NCI-H2196 treated with DMSO at 0.1 percent for 48 hours (cell line): ENCODE measurements at regions not wholly inside any gene's neighbourhood (a gene's known extent, or its start where the extent isn't known, plus 50 kb on each side); places are given as distances from the start of the nearest gene placed in this dataset.

Source experiments
- DNase-seq: peaks from one replicate; lab custom pipeline; 2025; ENCODE audit not compliant: unreplicated experiment; lab: John Stamatoyannopoulos, UW

- no peak for DNase-seq
Observed at GRCh38 chr16:85288869-85289660, 176.8 kb upstream of the CIBAR2 start.

- no peak for DNase-seq
Observed at GRCh38 chr16:85289760-85290625, 177.7 kb upstream of the CIBAR2 start.

GRCh38 chr16:85290626-85291301 is 178.5 kb upstream of the CIBAR2 start:
- no peak for DNase-seq

GRCh38 chr16:85291302-85292148 is 179.3 kb upstream of the CIBAR2 start:
- no peak for DNase-seq

GRCh38 chr16:85293458-85293857 is 181.2 kb upstream of the CIBAR2 start:
- DNase-seq = no peak

- no peak for DNase-seq
Observed at GRCh38 chr16:85293904-85294642, 181.8 kb upstream of the CIBAR2 start.

- no peak for DNase-seq
Observed at GRCh38 chr16:85294810-85295508, 182.7 kb upstream of the CIBAR2 start.

- DNase-seq = no peak
Observed at GRCh38 chr16:85296859-85297660, 184.8 kb upstream of the CIBAR2 start.

GRCh38 chr16:85297881-85298280 is 185.6 kb upstream of the CIBAR2 start:
- DNase-seq = no peak

GRCh38 chr16:85300406-85300968 is 188.2 kb upstream of the CIBAR2 start:
- no peak for DNase-seq

- peak; percentile 23 for DNase-seq
Observed at GRCh38 chr16:85301231-85301630, 189.0 kb upstream of the CIBAR2 start.

GRCh38 chr16:85302018-85302847 is 190.0 kb upstream of the CIBAR2 start:
- DNase-seq = no peak

GRCh38 chr16:85302848-85303353 is 190.6 kb upstream of the CIBAR2 start:
- DNase-seq = no peak

- DNase-seq = no peak
Observed at GRCh38 chr16:85303354-85303883, 191.1 kb upstream of the CIBAR2 start.

- no peak for DNase-seq
Observed at GRCh38 chr16:85304337-85304736, 192.1 kb upstream of the CIBAR2 start.

- DNase-seq = no peak
Observed at GRCh38 chr16:85306071-85306792, 194.0 kb upstream of the CIBAR2 start.
